ENCODE measurements at regions not wholly inside any gene's neighbourhood (a gene's known extent, or its start where the extent isn't known, plus 50 kb on each side); places are given as distances from the start of the nearest gene placed in this dataset.

DNA sequence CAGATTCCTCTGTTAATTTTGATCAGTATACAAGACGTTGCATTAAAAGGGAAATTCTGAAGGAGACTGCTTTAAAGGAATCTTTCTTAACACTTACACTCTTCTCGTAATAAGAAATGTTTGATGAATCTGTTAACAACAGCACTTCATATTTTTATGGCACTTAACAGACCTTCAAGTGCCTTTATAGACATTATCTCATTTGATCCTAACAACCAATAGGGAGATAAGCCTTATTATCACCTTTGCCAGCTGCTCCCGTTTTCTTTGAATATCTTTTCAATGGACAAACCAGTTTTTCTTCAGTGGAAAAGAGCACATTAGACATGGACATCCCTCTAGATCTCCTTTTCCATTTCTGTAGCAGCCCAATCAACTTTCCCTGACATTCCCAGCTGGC lies 653.0 kb upstream of the FAM98A start:
- H3K4me1 Mint-ChIP-seq, result peaks cover 4% of the 10 kb centered on the region
- DNase-seq (ENCODE audit: low spot score) (no peak), ATAC-seq (no peak)
- no peak overlapping the region for H3K27ac Mint-ChIP-seq
- TF ChIP-seq, protein P1, sequence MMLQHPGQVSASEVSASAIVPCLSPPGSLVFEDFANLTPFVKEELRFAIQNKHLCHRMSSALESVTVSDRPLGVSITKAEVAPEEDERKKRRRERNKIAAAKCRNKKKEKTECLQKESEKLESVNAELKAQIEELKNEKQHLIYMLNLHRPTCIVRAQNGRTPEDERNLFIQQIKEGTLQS (CRISPR knock-in tag; conservative IDR thresholded peaks at IDR 0.05), result no peak
- TF ChIP-seq, protein P2, sequence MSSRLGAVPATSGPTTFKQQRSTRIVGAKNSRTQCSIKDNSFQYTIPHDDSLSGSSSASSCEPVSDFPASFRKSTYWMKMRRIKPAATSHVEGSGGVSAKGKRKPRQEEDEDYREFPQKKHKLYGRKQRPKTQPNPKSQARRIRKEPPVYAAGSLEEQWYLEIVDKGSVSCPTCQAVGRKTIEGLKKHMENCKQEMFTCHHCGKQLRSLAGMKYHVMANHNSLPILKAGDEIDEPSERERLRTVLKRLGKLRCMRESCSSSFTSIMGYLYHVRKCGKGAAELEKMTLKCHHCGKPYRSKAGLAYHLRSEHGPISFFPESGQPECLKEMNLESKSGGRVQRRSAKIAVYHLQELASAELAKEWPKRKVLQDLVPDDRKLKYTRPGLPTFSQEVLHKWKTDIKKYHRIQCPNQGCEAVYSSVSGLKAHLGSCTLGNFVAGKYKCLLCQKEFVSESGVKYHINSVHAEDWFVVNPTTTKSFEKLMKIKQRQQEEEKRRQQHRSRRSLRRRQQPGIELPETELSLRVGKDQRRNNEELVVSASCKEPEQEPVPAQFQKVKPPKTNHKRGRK (CRISPR knock-in tag; IDR thresholded peaks at IDR 0.05; ENCODE audit: borderline replicate concordance), result no peak
- TF ChIP-seq, protein P3, sequence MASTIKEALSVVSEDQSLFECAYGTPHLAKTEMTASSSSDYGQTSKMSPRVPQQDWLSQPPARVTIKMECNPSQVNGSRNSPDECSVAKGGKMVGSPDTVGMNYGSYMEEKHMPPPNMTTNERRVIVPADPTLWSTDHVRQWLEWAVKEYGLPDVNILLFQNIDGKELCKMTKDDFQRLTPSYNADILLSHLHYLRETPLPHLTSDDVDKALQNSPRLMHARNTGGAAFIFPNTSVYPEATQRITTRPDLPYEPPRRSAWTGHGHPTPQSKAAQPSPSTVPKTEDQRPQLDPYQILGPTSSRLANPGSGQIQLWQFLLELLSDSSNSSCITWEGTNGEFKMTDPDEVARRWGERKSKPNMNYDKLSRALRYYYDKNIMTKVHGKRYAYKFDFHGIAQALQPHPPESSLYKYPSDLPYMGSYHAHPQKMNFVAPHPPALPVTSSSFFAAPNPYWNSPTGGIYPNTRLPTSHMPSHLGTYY (CRISPR knock-in tag; IDR thresholded peaks at IDR 0.05), result no peak
- TF ChIP-seq NR2C2 (CRISPR knock-in tag; IDR thresholded peaks at IDR 0.05) (no peak), SMAD3 (CRISPR knock-in tag; IDR thresholded peaks at IDR 0.05; ENCODE audit: borderline replicate concordance) (no peak), GABPB1 (CRISPR knock-in tag; IDR thresholded peaks at IDR 0.05) (no peak), OVOL2 (CRISPR knock-in tag; IDR thresholded peaks at IDR 0.05; ENCODE audit: borderline replicate concordance) (no peak), TP53 (CRISPR knock-in tag; IDR thresholded peaks at IDR 0.05) (no peak), FOXJ3 (CRISPR knock-in tag; IDR thresholded peaks at IDR 0.05; ENCODE audit: borderline replicate concordance) (no peak), ZNF138 (CRISPR knock-in tag; conservative IDR thresholded peaks at IDR 0.05) (no peak), NR3C1 (CRISPR knock-in tag; conservative IDR thresholded peaks at IDR 0.05; ENCODE audit: low read depth) (no peak), ZNF317 (CRISPR knock-in tag; IDR thresholded peaks at IDR 0.05; ENCODE audit: borderline replicate concordance, low read depth) (no peak), RELA (CRISPR knock-in tag; IDR thresholded peaks at IDR 0.05; ENCODE audit: borderline replicate concordance) (no peak), CBFB (CRISPR knock-in tag; IDR thresholded peaks at IDR 0.05; ENCODE audit: low read depth) (no peak), PRRX2 (CRISPR knock-in tag; IDR thresholded peaks at IDR 0.05) (no peak)
- TF ChIP-seq, protein P4, sequence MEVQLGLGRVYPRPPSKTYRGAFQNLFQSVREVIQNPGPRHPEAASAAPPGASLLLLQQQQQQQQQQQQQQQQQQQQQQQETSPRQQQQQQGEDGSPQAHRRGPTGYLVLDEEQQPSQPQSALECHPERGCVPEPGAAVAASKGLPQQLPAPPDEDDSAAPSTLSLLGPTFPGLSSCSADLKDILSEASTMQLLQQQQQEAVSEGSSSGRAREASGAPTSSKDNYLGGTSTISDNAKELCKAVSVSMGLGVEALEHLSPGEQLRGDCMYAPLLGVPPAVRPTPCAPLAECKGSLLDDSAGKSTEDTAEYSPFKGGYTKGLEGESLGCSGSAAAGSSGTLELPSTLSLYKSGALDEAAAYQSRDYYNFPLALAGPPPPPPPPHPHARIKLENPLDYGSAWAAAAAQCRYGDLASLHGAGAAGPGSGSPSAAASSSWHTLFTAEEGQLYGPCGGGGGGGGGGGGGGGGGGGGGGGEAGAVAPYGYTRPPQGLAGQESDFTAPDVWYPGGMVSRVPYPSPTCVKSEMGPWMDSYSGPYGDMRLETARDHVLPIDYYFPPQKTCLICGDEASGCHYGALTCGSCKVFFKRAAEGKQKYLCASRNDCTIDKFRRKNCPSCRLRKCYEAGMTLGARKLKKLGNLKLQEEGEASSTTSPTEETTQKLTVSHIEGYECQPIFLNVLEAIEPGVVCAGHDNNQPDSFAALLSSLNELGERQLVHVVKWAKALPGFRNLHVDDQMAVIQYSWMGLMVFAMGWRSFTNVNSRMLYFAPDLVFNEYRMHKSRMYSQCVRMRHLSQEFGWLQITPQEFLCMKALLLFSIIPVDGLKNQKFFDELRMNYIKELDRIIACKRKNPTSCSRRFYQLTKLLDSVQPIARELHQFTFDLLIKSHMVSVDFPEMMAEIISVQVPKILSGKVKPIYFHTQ (CRISPR knock-in tag; IDR thresholded peaks at IDR 0.05), result no peak
- TF ChIP-seq, protein P5, sequence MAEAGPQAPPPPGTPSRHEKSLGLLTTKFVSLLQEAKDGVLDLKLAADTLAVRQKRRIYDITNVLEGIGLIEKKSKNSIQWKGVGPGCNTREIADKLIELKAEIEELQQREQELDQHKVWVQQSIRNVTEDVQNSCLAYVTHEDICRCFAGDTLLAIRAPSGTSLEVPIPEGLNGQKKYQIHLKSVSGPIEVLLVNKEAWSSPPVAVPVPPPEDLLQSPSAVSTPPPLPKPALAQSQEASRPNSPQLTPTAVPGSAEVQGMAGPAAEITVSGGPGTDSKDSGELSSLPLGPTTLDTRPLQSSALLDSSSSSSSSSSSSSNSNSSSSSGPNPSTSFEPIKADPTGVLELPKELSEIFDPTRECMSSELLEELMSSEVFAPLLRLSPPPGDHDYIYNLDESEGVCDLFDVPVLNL (CRISPR knock-in tag; IDR thresholded peaks at IDR 0.05; ENCODE audit: borderline replicate concordance, low read depth), result no peak
- TF ChIP-seq, protein P6, sequence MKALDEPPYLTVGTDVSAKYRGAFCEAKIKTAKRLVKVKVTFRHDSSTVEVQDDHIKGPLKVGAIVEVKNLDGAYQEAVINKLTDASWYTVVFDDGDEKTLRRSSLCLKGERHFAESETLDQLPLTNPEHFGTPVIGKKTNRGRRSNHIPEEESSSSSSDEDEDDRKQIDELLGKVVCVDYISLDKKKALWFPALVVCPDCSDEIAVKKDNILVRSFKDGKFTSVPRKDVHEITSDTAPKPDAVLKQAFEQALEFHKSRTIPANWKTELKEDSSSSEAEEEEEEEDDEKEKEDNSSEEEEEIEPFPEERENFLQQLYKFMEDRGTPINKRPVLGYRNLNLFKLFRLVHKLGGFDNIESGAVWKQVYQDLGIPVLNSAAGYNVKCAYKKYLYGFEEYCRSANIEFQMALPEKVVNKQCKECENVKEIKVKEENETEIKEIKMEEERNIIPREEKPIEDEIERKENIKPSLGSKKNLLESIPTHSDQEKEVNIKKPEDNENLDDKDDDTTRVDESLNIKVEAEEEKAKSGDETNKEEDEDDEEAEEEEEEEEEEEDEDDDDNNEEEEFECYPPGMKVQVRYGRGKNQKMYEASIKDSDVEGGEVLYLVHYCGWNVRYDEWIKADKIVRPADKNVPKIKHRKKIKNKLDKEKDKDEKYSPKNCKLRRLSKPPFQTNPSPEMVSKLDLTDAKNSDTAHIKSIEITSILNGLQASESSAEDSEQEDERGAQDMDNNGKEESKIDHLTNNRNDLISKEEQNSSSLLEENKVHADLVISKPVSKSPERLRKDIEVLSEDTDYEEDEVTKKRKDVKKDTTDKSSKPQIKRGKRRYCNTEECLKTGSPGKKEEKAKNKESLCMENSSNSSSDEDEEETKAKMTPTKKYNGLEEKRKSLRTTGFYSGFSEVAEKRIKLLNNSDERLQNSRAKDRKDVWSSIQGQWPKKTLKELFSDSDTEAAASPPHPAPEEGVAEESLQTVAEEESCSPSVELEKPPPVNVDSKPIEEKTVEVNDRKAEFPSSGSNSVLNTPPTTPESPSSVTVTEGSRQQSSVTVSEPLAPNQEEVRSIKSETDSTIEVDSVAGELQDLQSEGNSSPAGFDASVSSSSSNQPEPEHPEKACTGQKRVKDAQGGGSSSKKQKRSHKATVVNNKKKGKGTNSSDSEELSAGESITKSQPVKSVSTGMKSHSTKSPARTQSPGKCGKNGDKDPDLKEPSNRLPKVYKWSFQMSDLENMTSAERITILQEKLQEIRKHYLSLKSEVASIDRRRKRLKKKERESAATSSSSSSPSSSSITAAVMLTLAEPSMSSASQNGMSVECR (CRISPR knock-in tag; IDR thresholded peaks at IDR 0.05; ENCODE audit: borderline replicate concordance), result no peak
- TF ChIP-seq, protein P7, sequence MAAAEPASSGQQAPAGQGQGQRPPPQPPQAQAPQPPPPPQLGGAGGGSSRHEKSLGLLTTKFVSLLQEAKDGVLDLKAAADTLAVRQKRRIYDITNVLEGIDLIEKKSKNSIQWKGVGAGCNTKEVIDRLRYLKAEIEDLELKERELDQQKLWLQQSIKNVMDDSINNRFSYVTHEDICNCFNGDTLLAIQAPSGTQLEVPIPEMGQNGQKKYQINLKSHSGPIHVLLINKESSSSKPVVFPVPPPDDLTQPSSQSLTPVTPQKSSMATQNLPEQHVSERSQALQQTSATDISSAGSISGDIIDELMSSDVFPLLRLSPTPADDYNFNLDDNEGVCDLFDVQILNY (CRISPR knock-in tag; IDR thresholded peaks at IDR 0.05), result no peak
- POLR2A ChIA-PET, result no interaction called here
- CTCF ChIA-PET, result no interaction called here
- no peaks in the 10 kb centered on the region; the same call in 1 of the 2 replicates for H3K27me3 Mint-ChIP-seq (ENCODE audit: low read depth)
- peaks cover 8% of the 10 kb centered on the region; the same call in 1 of the 2 replicates for H3K9me3 Mint-ChIP-seq
- H3K36me3 Mint-ChIP-seq, result no peaks in the 10 kb centered on the region
- no peak overlapping the region for H3K4me3 Mint-ChIP-seq

All from WTC11 (cell line).